Heart left ventricle (tissue), 16 donors: ENCODE measurements at regions not wholly inside any gene's neighbourhood (a gene's known extent, or its start where the extent isn't known, plus 50 kb on each side); places are given as distances from the start of the nearest gene placed in this dataset.

Experiments used
- ATAC-seq, 4 donors: fragments of 200-7000 bp; cut with Tn5 transposase; one replicate each; pipeline ENCODE4 v1.9.1; 2020 to 2022; ENCODE audit warnings: moderate library complexity in 4 of 4, mild to moderate bottlenecking in 3 of 4, moderate number of reproducible peaks in 1 of 4
- DNase-seq, 5 donors: peaks; one replicate each; pipeline ENCODE4 v3.0.0-alpha.2; 2020
- H3K27ac ChIP-seq, 12 donors: fragments of 200-600 bp; sonication (generic) in 4 of 12; one replicate each; pipeline versions ENCODE4 v1.5.0 to v1.8.0; 2016 to 2022; ENCODE audit warnings: mild to moderate bottlenecking in 2 of 12
- H3K27me3 ChIP-seq, 9 donors: fragments of 200-600 bp; sonication (generic) in 2 of 9; one replicate each; pipeline versions ENCODE4 v1.5.1 to v1.8.0; 2016 to 2022; ENCODE audit warnings: mild to moderate bottlenecking in 3 of 9
- H3K36me3 ChIP-seq, 9 donors: fragments of 200-600 bp; sonication (generic) in 2 of 9; one replicate each; pipeline versions ENCODE4 v1.5.0 to v1.8.0; 2018 to 2022; ENCODE audit warnings: mild to moderate bottlenecking in 2 of 9
- H3K4me1 ChIP-seq, 12 donors: fragments of 200-600 bp; sonication (generic) in 4 of 12; one replicate each; pipeline versions ENCODE4 v1.5.0 to v1.8.0; 2016 to 2022; ENCODE audit warnings: mild to moderate bottlenecking in 3 of 12
- H3K4me3 ChIP-seq, 12 donors: fragments of 200-600 bp; sonication (generic) in 4 of 12; one replicate each; pipeline versions ENCODE4 v1.5.0 to v1.8.0; 2017 to 2022; ENCODE audit warnings: mild to moderate bottlenecking in 9 of 12, moderate library complexity in 4 of 12
- H3K9me3 ChIP-seq, 12 donors: fragments of 200-600 bp; sonication (generic) in 4 of 12; one replicate each; pipeline versions ENCODE4 v1.5.0 to v1.8.0; 2016 to 2022; ENCODE audit warnings: mild to moderate bottlenecking in 1 of 12
- CTCF ChIP-seq, 12 donors: fragments of 200-600 bp; sonication (generic) in 4 of 12; IDR thresholded peaks; one replicate each; pipeline versions ENCODE4 v1.5.0 to v1.8.0; 2018 to 2022; ENCODE audit warnings: antibody characterized with exemption in 12 of 12, mild to moderate bottlenecking in 5 of 12
- POLR2A ChIP-seq, 2 donors: fragments of 450-650 bp; IDR thresholded peaks; one replicate each; pipeline ENCODE4 v1.6.1; 2017; ENCODE audit warnings: antibody characterized with exemption in 2 of 2, mild to moderate bottlenecking in 2 of 2, moderate library complexity in 2 of 2
- WGBS, 4 donors: extraction: QIAGEN DNeasy Blood & Tissue Kit in 2 of 4; methylation state at CpG; one replicate each; pipeline versions ENCODE4 v1.1.5 to v1.1.7; 2013 to 2018; 5-methylcytosine and 5-hydroxymethylcytosine counted together
- intact Hi-C, 10 donors: fragments of 100-400 bp; cut with DNase I; formaldehyde crosslinking; loops; one replicate each; pipeline versions ENCODE4 v1.11.1 to v1.14.2; 2022
- donor health status: ischemic (EF 13 %, LVEDD 7.1; RV severe dilation, severe dysfunction).
- donor health status: healthy with polysubstance abuse.
- donor health status: DM: no; HTN: yes; CAD: no.
- donor health status: DM: no; HTN: no; CAD: no.
- donor health status: ischemic (EF 25% LVEDD 6.9; RV normal size, moderate dysfunction).
- donor health status: ischemic (EF 25% LVEDD 5.7; RV mildly dilated, moderate dysfunction).
- donor health status: healthy.
- donor health status: DM: yes; HTN: yes; CAD: no.
- donor health status: ischemic (EF 35%, LVEDD 5.7; RV mildly dilated, moderate dysfunction).
- donor health status: nonischemic (EF 11% LVEDD 7.7; RV severe dilation, severe dysfunction).
- donor health status: DM: yes; HTN: yes; CAD: no.
- donor health status: PGD.
- donor health status: ischemic (EF 29% LVEDD 5.4; RV normal size, mild dysfunction).
- donor health status: nonischemic (EF 23%, LVEDD 6.1; RV moderate dilation, normal function).

GRCh38 chr2:15737314-15738224 lies 145.9 kb downstream of the DDX1 start:
- intact Hi-C loops, result loop anchor here in 1 of 10 donors (10.0 kb wide), 1 partner anchor 93 kb away; no protein-coding TSS in a partner anchor
- H3K27me3 ChIP-seq, result no peaks in the 10 kb centered on the region
- no peak for DNase-seq
- H3K4me3 ChIP-seq, result no peak overlapping the region
- no peaks in the 10 kb centered on the region for H3K36me3 ChIP-seq
- peaks cover 0 to 35% (median 24%) of the 10 kb centered on the region in 12 donors for H3K4me1 ChIP-seq
- TF ChIP-seq POLR2A (IDR thresholded peaks at IDR 0.05) (no peak), CTCF (IDR thresholded peaks at IDR 0.05) (no peak)
- no peak for ATAC-seq
- 97 to 100% (median 97%) methylated on average over 5 of the region's 5 CpGs for WGBS, 4 donors
- H3K9me3 ChIP-seq, result peaks cover 0 to 32% (median 0%) of the 10 kb centered on the region in 12 donors
- H3K27ac ChIP-seq, result no peak overlapping the region

- Histone ChIP-seq H3K27me3 (no peaks in the 10 kb centered on the region), H3K36me3 (no peaks in the 10 kb centered on the region), H3K4me1 (peaks cover 0 to 29% (median 23%) of the 10 kb centered on the region in 12 donors), H3K9me3 (peaks cover 0 to 33% (median 0%) of the 10 kb centered on the region in 12 donors), H3K4me3 (no peak overlapping the region), H3K27ac (no peak overlapping the region)
- DNase-seq (no peak), ATAC-seq (no peak)
- intact Hi-C loops, result loop anchor here in 1 of 10 donors (10.0 kb wide), 1 partner anchor 93 kb away; no protein-coding TSS in a partner anchor
- TF ChIP-seq POLR2A (IDR thresholded peaks at IDR 0.05), result no peak
- no peak for TF ChIP-seq CTCF (IDR thresholded peaks at IDR 0.05)
- 90 to 93% (median 92%) methylated on average over 5 to 7 of the region's 7 CpGs for WGBS, 4 donors
These were observed 146.5 kb downstream of the DDX1 start for GRCh38 chr2:15738225-15738546.

GRCh38 chr2:15738943-15739342 lies 147.3 kb downstream of the DDX1 start:
- H3K36me3 ChIP-seq, result no peaks in the 10 kb centered on the region
- intact Hi-C loops, result loop anchor here in 1 of 10 donors (10.0 kb wide), 1 partner anchor 94 kb away; no protein-coding TSS in a partner anchor
- H3K9me3 ChIP-seq, result peaks cover 0 to 33% (median 0%) of the 10 kb centered on the region in 12 donors
- DNase-seq (no peak), ATAC-seq (no peak)
- peaks cover 0 to 22% (median 16%) of the 10 kb centered on the region in 12 donors for H3K4me1 ChIP-seq
- WGBS, 4 donors, result 90 to 98% (median 94%) methylated on average over 5 of the region's 5 CpGs
- H3K27ac ChIP-seq, result no peak overlapping the region
- H3K4me3 ChIP-seq, result no peak overlapping the region
- no peak for TF ChIP-seq POLR2A (IDR thresholded peaks at IDR 0.05)
- TF ChIP-seq CTCF (IDR thresholded peaks at IDR 0.05), result no peak
- H3K27me3 ChIP-seq, result no peaks in the 10 kb centered on the region

- Histone ChIP-seq H3K27ac (peak overlapping the region in 1 of 12 donors; percentile 39), H3K27me3 (no peaks in the 10 kb centered on the region), H3K4me1 (peaks cover 0 to 31% (median 11%) of the 10 kb centered on the region in 12 donors), H3K4me3 (no peak overlapping the region), H3K36me3 (no peaks in the 10 kb centered on the region), H3K9me3 (peaks cover 0 to 21% (median 0%) of the 10 kb centered on the region in 12 donors)
- DNase-seq (no peak), ATAC-seq (no peak)
- TF ChIP-seq CTCF (IDR thresholded peaks at IDR 0.05), result no peak
- TF ChIP-seq POLR2A (IDR thresholded peaks at IDR 0.05), result no peak
- intact Hi-C loops, result loop anchor here in 3 of 10 donors (5.0 to 10.0 kb wide), 3 partner anchors 80 to 108 kb away; no protein-coding TSS in a partner anchor
- WGBS, 4 donors, result 93 to 97% (median 96%) methylated on average over 5 of the region's 5 CpGs
These were observed 153.2 kb downstream of the DDX1 start for GRCh38 chr2:15744820-15745219.
